ENCODE measurements at regions not wholly inside any gene's neighbourhood (a gene's known extent, or its start where the extent isn't known, plus 50 kb on each side); places are given as distances from the start of the nearest gene placed in this dataset.
A peak's percentile ranks its signal among the peaks of the same experiment; 100 is the strongest.

DNA sequence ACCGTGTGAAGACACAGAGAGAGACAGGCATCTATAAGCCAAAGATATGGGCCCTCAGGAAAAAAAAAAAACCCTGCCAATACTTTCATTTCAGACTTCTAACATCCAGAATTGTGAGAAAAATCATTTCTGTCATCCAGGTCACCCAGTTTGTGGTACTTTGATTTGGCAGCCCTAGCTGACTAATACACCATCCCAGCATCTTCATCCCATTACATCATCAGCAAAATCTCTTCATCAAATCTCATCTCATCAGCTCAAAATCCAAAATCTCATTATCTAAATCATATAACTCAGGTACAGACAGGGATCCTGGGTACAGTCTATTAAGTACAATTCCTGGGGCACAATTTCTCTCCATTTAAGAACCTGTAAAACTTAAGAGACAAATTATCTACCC, 51.9 kb upstream of the GJA8 start:
- no peaks in the 10 kb centered on the region for H3K36me3 ChIP-seq
- no peak overlapping the region for H3K27ac ChIP-seq
- WGBS, 2 donors = 93 to 94% methylated on average over 1 of the region's 1 CpG
- no peak for TF ChIP-seq POLR2A (IDR thresholded peaks at IDR 0.05)
- TF ChIP-seq, protein P1, sequence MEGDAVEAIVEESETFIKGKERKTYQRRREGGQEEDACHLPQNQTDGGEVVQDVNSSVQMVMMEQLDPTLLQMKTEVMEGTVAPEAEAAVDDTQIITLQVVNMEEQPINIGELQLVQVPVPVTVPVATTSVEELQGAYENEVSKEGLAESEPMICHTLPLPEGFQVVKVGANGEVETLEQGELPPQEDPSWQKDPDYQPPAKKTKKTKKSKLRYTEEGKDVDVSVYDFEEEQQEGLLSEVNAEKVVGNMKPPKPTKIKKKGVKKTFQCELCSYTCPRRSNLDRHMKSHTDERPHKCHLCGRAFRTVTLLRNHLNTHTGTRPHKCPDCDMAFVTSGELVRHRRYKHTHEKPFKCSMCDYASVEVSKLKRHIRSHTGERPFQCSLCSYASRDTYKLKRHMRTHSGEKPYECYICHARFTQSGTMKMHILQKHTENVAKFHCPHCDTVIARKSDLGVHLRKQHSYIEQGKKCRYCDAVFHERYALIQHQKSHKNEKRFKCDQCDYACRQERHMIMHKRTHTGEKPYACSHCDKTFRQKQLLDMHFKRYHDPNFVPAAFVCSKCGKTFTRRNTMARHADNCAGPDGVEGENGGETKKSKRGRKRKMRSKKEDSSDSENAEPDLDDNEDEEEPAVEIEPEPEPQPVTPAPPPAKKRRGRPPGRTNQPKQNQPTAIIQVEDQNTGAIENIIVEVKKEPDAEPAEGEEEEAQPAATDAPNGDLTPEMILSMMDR (IDR thresholded peaks at IDR 0.05) = no peak
- H3K4me3 ChIP-seq (replicated peaks in 1 of 3) = no peak overlapping the region
- DNase-seq = no peak
- no peaks in the 10 kb centered on the region for H3K9me3 ChIP-seq
- intact Hi-C loops (cut with DNase I) = no loop called here
- H3K27me3 ChIP-seq = no peaks in the 10 kb centered on the region
- H3K4me1 ChIP-seq = peaks cover 0 to 14% of the 10 kb centered on the region in 2 donors

DNA sequence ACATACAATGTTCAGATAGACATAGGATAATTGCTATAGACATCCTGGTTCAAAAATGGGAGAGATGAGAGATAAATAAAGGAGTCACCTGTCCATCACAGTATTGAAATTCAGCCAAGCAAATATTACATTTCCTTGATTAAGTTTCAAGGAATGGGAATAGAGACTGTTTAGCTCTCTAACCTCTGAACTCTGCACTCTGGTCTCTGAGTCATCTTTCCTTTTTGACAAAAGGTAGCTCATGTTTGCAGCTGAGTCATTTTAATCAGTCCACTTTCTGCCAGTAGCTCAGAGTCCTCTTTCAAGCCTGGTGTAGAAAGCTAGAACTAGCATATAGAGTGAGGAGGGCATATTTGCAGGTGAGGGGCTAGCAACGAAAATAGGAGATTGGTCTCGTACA, 51.4 kb upstream of the GJA8 start:
- no peak for DNase-seq
- Histone ChIP-seq H3K9me3 (no peaks in the 10 kb centered on the region), H3K27ac (no peak overlapping the region), H3K4me1 (peaks cover 0 to 14% of the 10 kb centered on the region in 2 donors), H3K4me3 (replicated peaks in 1 of 3) (no peak overlapping the region), H3K36me3 (no peaks in the 10 kb centered on the region), H3K27me3 (no peaks in the 10 kb centered on the region)
- no peak for TF ChIP-seq POLR2A (IDR thresholded peaks at IDR 0.05)
- TF ChIP-seq, protein P1 (IDR thresholded peaks at IDR 0.05) = no peak
- WGBS, 2 donors = 88 to 95% methylated on average over 2 of the region's 2 CpGs
- intact Hi-C loops (cut with DNase I) = no loop called here

- Histone ChIP-seq H3K4me1 (peaks cover 0 to 14% of the 10 kb centered on the region in 2 donors), H3K9me3 (no peaks in the 10 kb centered on the region), H3K27ac (peak overlapping the region; percentile 29 to 55 (median 40)), H3K27me3 (no peaks in the 10 kb centered on the region), H3K36me3 (no peaks in the 10 kb centered on the region), H3K4me3 (replicated peaks in 1 of 3) (no peak overlapping the region)
- intact Hi-C loops (cut with DNase I) = no loop called here
- TF ChIP-seq POLR2A (IDR thresholded peaks at IDR 0.05) = no peak
- TF ChIP-seq, protein P1 (IDR thresholded peaks at IDR 0.05) = no peak
- DNase-seq = no peak
- WGBS, 2 donors = 45 to 91% methylated on average over 1 of the region's 1 CpG
Observed at GRCh38 chr1:147852706-147853225, 49.8 kb upstream of the GJA8 start.
